ENCODE measurements at regions not wholly inside any gene's neighbourhood (a gene's known extent, or its start where the extent isn't known, plus 50 kb on each side); places are given as distances from the start of the nearest gene placed in this dataset.
"Not testable (repeated sequence)": the region's sequence is repeated elsewhere in the genome, so short reads cannot be mapped to it uniquely, and the experiment has no call there.

- Mint-ChIP-seq H3K27ac (no peak overlapping the region), H3K4me1 (no peaks in the 10 kb centered on the region), H3K9me3 (peaks cover 16% of the 10 kb centered on the region), H3K36me3 (ENCODE audit: low read depth) (peaks cover 4% of the 10 kb centered on the region), H3K27me3 (ENCODE audit: low read depth) (no peaks in the 10 kb centered on the region), H3K4me3 (no peak overlapping the region)
- no peak for TF ChIP-seq CTCF (IDR thresholded peaks at IDR 0.05; ENCODE audit: unreplicated experiment in 3 of 3)
These were observed 192.0 kb downstream of the OTUD1 start for GRCh38 chr10:23630885-23631284.

GRCh38 chr10:23643111-23643780, 204.4 kb downstream of the OTUD1 start:
- H3K4me3 Mint-ChIP-seq = no peak overlapping the region
- H3K36me3 Mint-ChIP-seq (ENCODE audit: low read depth) = no peaks in the 10 kb centered on the region
- H3K9me3 Mint-ChIP-seq = no peaks in the 10 kb centered on the region
- no peaks in the 10 kb centered on the region for H3K4me1 Mint-ChIP-seq
- no peak overlapping the region for H3K27ac Mint-ChIP-seq
- H3K27me3 Mint-ChIP-seq (ENCODE audit: low read depth) = peaks cover 10% of the 10 kb centered on the region
- no peak for TF ChIP-seq CTCF (IDR thresholded peaks at IDR 0.05; ENCODE audit: unreplicated experiment in 3 of 3)

GRCh38 chr10:23648618-23649017, 209.7 kb downstream of the OTUD1 start:
- Mint-ChIP-seq H3K4me1 (no peaks in the 10 kb centered on the region), H3K27ac (no peak overlapping the region), H3K4me3 (no peak overlapping the region), H3K27me3 (ENCODE audit: low read depth) (peaks cover 4% of the 10 kb centered on the region), H3K36me3 (ENCODE audit: low read depth) (no peaks in the 10 kb centered on the region), H3K9me3 (no peaks in the 10 kb centered on the region)
- TF ChIP-seq CTCF (IDR thresholded peaks at IDR 0.05; ENCODE audit: unreplicated experiment in 3 of 3) = no peak

- Mint-ChIP-seq H3K4me3 (no peak overlapping the region), H3K9me3 (no peaks in the 10 kb centered on the region), H3K27me3 (ENCODE audit: low read depth) (peaks cover 11% of the 10 kb centered on the region), H3K4me1 (no peaks in the 10 kb centered on the region), H3K36me3 (ENCODE audit: low read depth) (no peaks in the 10 kb centered on the region), H3K27ac (no peak overlapping the region)
- TF ChIP-seq CTCF (IDR thresholded peaks at IDR 0.05; ENCODE audit: unreplicated experiment in 3 of 3) = peak; percentile 52 to 70 (median 54)
These were observed 217.9 kb downstream of the OTUD1 start for GRCh38 chr10:23656735-23657134.

- Mint-ChIP-seq H3K4me3 (no peak overlapping the region), H3K4me1 (no peaks in the 10 kb centered on the region), H3K9me3 (no peaks in the 10 kb centered on the region), H3K27me3 (ENCODE audit: low read depth) (peaks cover 11% of the 10 kb centered on the region), H3K36me3 (ENCODE audit: low read depth) (no peaks in the 10 kb centered on the region), H3K27ac (no peak overlapping the region)
- no peak for TF ChIP-seq CTCF (IDR thresholded peaks at IDR 0.05; ENCODE audit: unreplicated experiment in 3 of 3)
These were observed 218.8 kb downstream of the OTUD1 start for GRCh38 chr10:23657677-23658076.

- not testable (repeated sequence) for H3K4me3 Mint-ChIP-seq; H3K9me3 Mint-ChIP-seq; H3K27ac Mint-ChIP-seq; H3K4me1 Mint-ChIP-seq; H3K27me3 Mint-ChIP-seq (ENCODE audit: low read depth); H3K36me3 Mint-ChIP-seq (ENCODE audit: low read depth)
These were observed 233.0 kb downstream of the OTUD1 start for GRCh38 chr10:23671866-23672265.

All from nephron (organoid).